ENCODE measurements at regions not wholly inside any gene's neighbourhood (a gene's known extent, or its start where the extent isn't known, plus 50 kb on each side); places are given as distances from the start of the nearest gene placed in this dataset.

GRCh38 chr3:153055217-153055616 lies 106.8 kb upstream of the RAP2B start:
- TF ChIP-seq CTCF (conservative IDR thresholded peaks at IDR 0.05 in 1 of 2, IDR thresholded peaks at IDR 0.05 in 1 of 2; ENCODE audit: low read depth in 1 of 2, low read length in 2 of 2) (no peak), EZH2 (IDR thresholded peaks at IDR 0.05; ENCODE audit: low read length, missing control alignments) (no peak)

All from fibroblast of lung (primary cell).